WTC11 (cell line): ENCODE measurements at regions not wholly inside any gene's neighbourhood (a gene's known extent, or its start where the extent isn't known, plus 50 kb on each side); places are given as distances from the start of the nearest gene placed in this dataset.

Experiments used
- ATAC-seq: fragments of 200-7000 bp; cut with Tn5 transposase; 2 replicates; pipeline ENCODE4 v1.10.0; 2021; ENCODE audit warnings: mild to moderate bottlenecking, moderate library complexity
- CTCF ChIA-PET: fragments of 300-600 bp; sonication (Branson Sonifier 250); formaldehyde crosslinking; loops from one replicate; lab custom pipeline; 2021; ENCODE audit warnings: antibody characterized with exemption; lab: Charles Lee
- POLR2A ChIA-PET: fragments of 350-600 bp; sonication (Branson Sonifier 250); formaldehyde crosslinking; loops from one replicate; lab custom pipeline; 2021; ENCODE audit warnings: antibody characterized with exemption; lab: Charles Lee
- DNase-seq: peaks from one replicate; pipeline ENCODE4 v3.0.0; 2021; ENCODE audit warnings: low spot score
- H3K27ac Mint-ChIP-seq: 2 replicates; pipeline ENCODE4 v1.8.0; 2021; ENCODE audit warnings: mixed read lengths
- H3K27me3 Mint-ChIP-seq: 2 replicates; pipeline ENCODE4 v1.8.0; 2021; ENCODE audit warnings: low read depth, mild to moderate bottlenecking, moderate library complexity, mixed read lengths
- H3K36me3 Mint-ChIP-seq: 2 replicates; pipeline ENCODE4 v1.8.0; 2021; ENCODE audit warnings: mixed read lengths
- H3K4me1 Mint-ChIP-seq: 2 replicates; pipeline ENCODE4 v1.8.0; 2022; ENCODE audit warnings: mixed read lengths
- H3K4me3 Mint-ChIP-seq: 2 replicates; pipeline ENCODE4 v1.8.0; 2021; ENCODE audit warnings: mild to moderate bottlenecking, moderate library complexity, mixed read lengths
- H3K9me3 Mint-ChIP-seq: 2 replicates; pipeline ENCODE4 v1.8.0; 2021; ENCODE audit warnings: mixed read lengths
- ARID4B ChIP-seq: sonication (generic); formaldehyde crosslinking; IDR thresholded peaks from 2 replicates; pipeline ENCODE4 v1.8.0; 2023; ENCODE audit warnings: missing genetic modification reagents, mild to moderate bottlenecking, borderline replicate concordance
- ATF6 ChIP-seq: sonication (generic); formaldehyde crosslinking; IDR thresholded peaks from 2 replicates; pipeline ENCODE4 v1.8.1; 2023; ENCODE audit warnings: mild to moderate bottlenecking, missing genetic modification reagents
- ELF4 ChIP-seq: sonication (generic); formaldehyde crosslinking; IDR thresholded peaks from 2 replicates; pipeline ENCODE4 v1.8.1; 2022; ENCODE audit warnings: low read depth, mild to moderate bottlenecking, moderate library complexity, missing genetic modification reagents
- EMX1 ChIP-seq: fragments of 250-450 bp; sonication (Bioruptor Pico); IDR thresholded peaks from 2 replicates; pipeline ENCODE4 v1.8.0; 2021; ENCODE audit warnings: mild to moderate bottlenecking
- ETV6 ChIP-seq: sonication (generic); formaldehyde crosslinking; IDR thresholded peaks from 2 replicates; pipeline ENCODE4 v1.8.1; 2022; ENCODE audit warnings: mild to moderate bottlenecking, missing genetic modification reagents
- GABPB1 ChIP-seq: sonication (generic); formaldehyde crosslinking; IDR thresholded peaks from 2 replicates; pipeline ENCODE4 v1.8.1; 2023; ENCODE audit warnings: mild to moderate bottlenecking, missing genetic modification reagents
- GTF2I ChIP-seq: fragments of 250-450 bp; sonication (Bioruptor Pico); conservative IDR thresholded peaks from 2 replicates; pipeline ENCODE4 v1.4.0; 2021; ENCODE audit warnings: mild to moderate bottlenecking
- HMGA2 ChIP-seq: fragments of 250-450 bp; sonication (Bioruptor Pico); IDR thresholded peaks from 2 replicates; pipeline ENCODE4 v1.4.0; 2021; ENCODE audit warnings: mild to moderate bottlenecking, moderate library complexity
- JAZF1 ChIP-seq: fragments of 250-450 bp; sonication (Bioruptor Pico); IDR thresholded peaks from 2 replicates; pipeline ENCODE4 v1.9.0; 2021; ENCODE audit warnings: moderate library complexity, mild to moderate bottlenecking, inconsistent platforms
- NR1H2 ChIP-seq: sonication (generic); formaldehyde crosslinking; IDR thresholded peaks from 2 replicates; pipeline ENCODE4 v1.9.0; 2021; ENCODE audit warnings: mild to moderate bottlenecking, moderate library complexity, missing genetic modification reagents
- RORB ChIP-seq: fragments of 250-450 bp; sonication (Bioruptor Pico); IDR thresholded peaks from 2 replicates; pipeline ENCODE4 v1.9.0; 2021; ENCODE audit warnings: mild to moderate bottlenecking
- SOX15 ChIP-seq: fragments of 250-450 bp; sonication (Bioruptor Pico); IDR thresholded peaks from 2 replicates; pipeline ENCODE4 v1.9.0; 2021; ENCODE audit warnings: mild to moderate bottlenecking
- ZNF232 ChIP-seq: sonication (generic); formaldehyde crosslinking; IDR thresholded peaks from 2 replicates; pipeline ENCODE4 v1.8.0; 2022; ENCODE audit warnings: mild to moderate bottlenecking, missing genetic modification reagents
- ZNF317 ChIP-seq: sonication (generic); formaldehyde crosslinking; IDR thresholded peaks from 2 replicates; pipeline ENCODE4 v1.8.1; 2023; ENCODE audit warnings: low read depth, mild to moderate bottlenecking, moderate library complexity, missing genetic modification reagents, borderline replicate concordance
- ZNF396 ChIP-seq: fragments of 250-450 bp; sonication (Bioruptor Pico); IDR thresholded peaks from 2 replicates; pipeline ENCODE4 v1.8.0; 2021; ENCODE audit warnings: mild to moderate bottlenecking, moderate library complexity, borderline replicate concordance
- ZNF416 ChIP-seq: fragments of 250-450 bp; sonication (Bioruptor Pico); IDR thresholded peaks from 2 replicates; pipeline ENCODE4 v1.9.0; 2021; ENCODE audit warnings: mild to moderate bottlenecking, inconsistent platforms
- ZNF512 ChIP-seq: sonication (generic); formaldehyde crosslinking; IDR thresholded peaks from 2 replicates; pipeline ENCODE4 v1.8.1; 2022; ENCODE audit warnings: missing genetic modification reagents, borderline replicate concordance
- ZSCAN18 ChIP-seq: fragments of 250-450 bp; sonication (Bioruptor Pico); IDR thresholded peaks from 2 replicates; pipeline ENCODE4 v2.1.2; 2022; ENCODE audit warnings: mild to moderate bottlenecking, moderate library complexity
- TF ChIP-seq, protein P1 (sequence below): sonication (generic); formaldehyde crosslinking; conservative IDR thresholded peaks from 2 replicates; pipeline ENCODE4 v1.8.1; 2023; ENCODE audit warnings: mild to moderate bottlenecking, low read depth, missing genetic modification reagents, moderate library complexity
- TF ChIP-seq, protein P2 (sequence below): sonication (generic); formaldehyde crosslinking; IDR thresholded peaks from 2 replicates; pipeline ENCODE4 v1.8.0; 2022; ENCODE audit warnings: missing genetic modification reagents

DNA sequence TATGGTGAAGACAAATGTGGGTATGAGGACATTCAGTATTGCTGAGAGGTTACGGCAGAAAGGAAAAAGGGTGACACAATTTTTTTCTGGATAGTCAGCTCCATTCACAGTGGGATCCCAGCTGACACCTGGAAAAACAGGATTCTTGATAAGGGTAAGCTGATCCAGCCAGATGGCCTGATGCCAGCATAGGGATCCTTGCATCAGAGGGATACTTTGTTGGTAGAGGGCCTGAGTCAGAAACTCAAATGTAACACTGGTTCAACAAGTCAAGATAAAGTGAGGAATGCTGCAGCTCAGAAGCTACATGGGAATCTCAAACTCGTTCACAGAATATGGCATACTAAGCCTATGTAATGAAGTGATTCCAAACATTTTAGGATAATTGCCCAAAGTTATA is 726.7 kb downstream of the C4orf33 start:
- ATAC-seq (no peak; the same call in 1 of the 2 replicates), DNase-seq (no peak)
- CTCF ChIA-PET, result no interaction called here
- H3K4me3 Mint-ChIP-seq, result no peak overlapping the region
- peaks cover 9% of the 10 kb centered on the region for H3K4me1 Mint-ChIP-seq
- POLR2A ChIA-PET, result no interaction called here
- no peaks in the 10 kb centered on the region for H3K36me3 Mint-ChIP-seq
- no peaks in the 10 kb centered on the region for H3K9me3 Mint-ChIP-seq
- TF ChIP-seq ZNF396 (CRISPR knock-in tag) (no peak), GTF2I (CRISPR knock-in tag) (no peak), ZSCAN18 (CRISPR knock-in tag) (no peak), ATF6 (CRISPR knock-in tag) (no peak), ZNF232 (CRISPR knock-in tag) (no peak), ARID4B (CRISPR knock-in tag) (no peak), ZNF317 (CRISPR knock-in tag) (no peak), ELF4 (CRISPR knock-in tag) (no peak), ZNF416 (no peak), EMX1 (no peak), RORB (no peak), HMGA2 (no peak)
- TF ChIP-seq, protein P1, sequence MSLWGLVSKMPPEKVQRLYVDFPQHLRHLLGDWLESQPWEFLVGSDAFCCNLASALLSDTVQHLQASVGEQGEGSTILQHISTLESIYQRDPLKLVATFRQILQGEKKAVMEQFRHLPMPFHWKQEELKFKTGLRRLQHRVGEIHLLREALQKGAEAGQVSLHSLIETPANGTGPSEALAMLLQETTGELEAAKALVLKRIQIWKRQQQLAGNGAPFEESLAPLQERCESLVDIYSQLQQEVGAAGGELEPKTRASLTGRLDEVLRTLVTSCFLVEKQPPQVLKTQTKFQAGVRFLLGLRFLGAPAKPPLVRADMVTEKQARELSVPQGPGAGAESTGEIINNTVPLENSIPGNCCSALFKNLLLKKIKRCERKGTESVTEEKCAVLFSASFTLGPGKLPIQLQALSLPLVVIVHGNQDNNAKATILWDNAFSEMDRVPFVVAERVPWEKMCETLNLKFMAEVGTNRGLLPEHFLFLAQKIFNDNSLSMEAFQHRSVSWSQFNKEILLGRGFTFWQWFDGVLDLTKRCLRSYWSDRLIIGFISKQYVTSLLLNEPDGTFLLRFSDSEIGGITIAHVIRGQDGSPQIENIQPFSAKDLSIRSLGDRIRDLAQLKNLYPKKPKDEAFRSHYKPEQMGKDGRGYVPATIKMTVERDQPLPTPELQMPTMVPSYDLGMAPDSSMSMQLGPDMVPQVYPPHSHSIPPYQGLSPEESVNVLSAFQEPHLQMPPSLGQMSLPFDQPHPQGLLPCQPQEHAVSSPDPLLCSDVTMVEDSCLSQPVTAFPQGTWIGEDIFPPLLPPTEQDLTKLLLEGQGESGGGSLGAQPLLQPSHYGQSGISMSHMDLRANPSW (CRISPR knock-in tag), result no peak
- TF ChIP-seq, all 79 proteins: peak for 0
- Mint-ChIP-seq H3K27me3 (no peaks in the 10 kb centered on the region), H3K27ac (no peak overlapping the region)

GRCh38 chr4:129823105-129823504 is 727.2 kb downstream of the C4orf33 start:
- CTCF ChIA-PET, result no interaction called here
- no peak for DNase-seq
- peaks cover 9% of the 10 kb centered on the region for H3K4me1 Mint-ChIP-seq
- TF ChIP-seq, protein P2, sequence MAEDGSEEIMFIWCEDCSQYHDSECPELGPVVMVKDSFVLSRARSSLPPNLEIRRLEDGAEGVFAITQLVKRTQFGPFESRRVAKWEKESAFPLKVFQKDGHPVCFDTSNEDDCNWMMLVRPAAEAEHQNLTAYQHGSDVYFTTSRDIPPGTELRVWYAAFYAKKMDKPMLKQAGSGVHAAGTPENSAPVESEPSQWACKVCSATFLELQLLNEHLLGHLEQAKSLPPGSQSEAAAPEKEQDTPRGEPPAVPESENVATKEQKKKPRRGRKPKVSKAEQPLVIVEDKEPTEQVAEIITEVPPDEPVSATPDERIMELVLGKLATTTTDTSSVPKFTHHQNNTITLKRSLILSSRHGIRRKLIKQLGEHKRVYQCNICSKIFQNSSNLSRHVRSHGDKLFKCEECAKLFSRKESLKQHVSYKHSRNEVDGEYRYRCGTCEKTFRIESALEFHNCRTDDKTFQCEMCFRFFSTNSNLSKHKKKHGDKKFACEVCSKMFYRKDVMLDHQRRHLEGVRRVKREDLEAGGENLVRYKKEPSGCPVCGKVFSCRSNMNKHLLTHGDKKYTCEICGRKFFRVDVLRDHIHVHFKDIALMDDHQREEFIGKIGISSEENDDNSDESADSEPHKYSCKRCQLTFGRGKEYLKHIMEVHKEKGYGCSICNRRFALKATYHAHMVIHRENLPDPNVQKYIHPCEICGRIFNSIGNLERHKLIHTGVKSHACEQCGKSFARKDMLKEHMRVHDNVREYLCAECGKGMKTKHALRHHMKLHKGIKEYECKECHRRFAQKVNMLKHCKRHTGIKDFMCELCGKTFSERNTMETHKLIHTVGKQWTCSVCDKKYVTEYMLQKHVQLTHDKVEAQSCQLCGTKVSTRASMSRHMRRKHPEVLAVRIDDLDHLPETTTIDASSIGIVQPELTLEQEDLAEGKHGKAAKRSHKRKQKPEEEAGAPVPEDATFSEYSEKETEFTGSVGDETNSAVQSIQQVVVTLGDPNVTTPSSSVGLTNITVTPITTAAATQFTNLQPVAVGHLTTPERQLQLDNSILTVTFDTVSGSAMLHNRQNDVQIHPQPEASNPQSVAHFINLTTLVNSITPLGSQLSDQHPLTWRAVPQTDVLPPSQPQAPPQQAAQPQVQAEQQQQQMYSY, result no peak
- TF ChIP-seq ETV6 (CRISPR knock-in tag) (no peak), ZNF512 (CRISPR knock-in tag) (no peak), NR1H2 (CRISPR knock-in tag) (no peak), GABPB1 (no peak), JAZF1 (CRISPR knock-in tag) (no peak), SOX15 (CRISPR knock-in tag) (no peak)

More at GRCh38 chr4:129823105-129823504, 727.2 kb downstream of the C4orf33 start:
- Mint-ChIP-seq H3K36me3 (no peaks in the 10 kb centered on the region), H3K9me3 (no peaks in the 10 kb centered on the region), H3K27ac (no peak overlapping the region), H3K27me3 (no peaks in the 10 kb centered on the region), H3K4me3 (no peak overlapping the region)
- no peak for ATAC-seq
- POLR2A ChIA-PET, result no interaction called here
